ENCODE measurements at regions not wholly inside any gene's neighbourhood (a gene's known extent, or its start where the extent isn't known, plus 50 kb on each side); places are given as distances from the start of the nearest gene placed in this dataset.

DNA sequence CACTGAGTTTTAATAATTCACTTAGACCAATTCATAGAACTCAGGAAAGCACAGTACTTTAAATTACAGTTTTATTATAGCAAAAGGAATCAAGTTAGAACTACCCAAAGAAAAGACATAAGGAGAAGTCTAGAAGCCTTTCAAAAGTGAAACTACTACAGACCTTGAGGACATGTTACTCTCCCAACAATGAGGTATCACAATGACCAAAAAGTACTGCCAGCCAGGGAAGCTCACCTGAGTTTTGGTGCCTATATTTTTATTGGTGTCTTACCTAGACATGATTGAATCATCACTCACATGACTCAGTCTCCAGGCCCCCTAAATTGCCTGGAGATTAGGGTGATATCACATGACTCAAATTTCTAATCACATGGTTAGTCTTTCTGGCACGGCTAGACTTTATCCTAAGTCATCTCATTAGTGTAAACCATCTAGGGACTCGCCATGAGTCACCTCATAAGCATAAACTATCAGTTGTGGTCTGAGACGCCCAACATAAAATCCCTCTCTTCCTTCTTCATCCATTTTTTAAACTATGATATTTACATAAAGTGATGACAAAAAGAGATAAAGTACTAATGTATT lies 372.3 kb downstream of the TMA16 start:
- no peaks in the 10 kb centered on the region for H3K36me3 ChIP-seq (ENCODE audit: insufficient read depth, low read length)
- no peaks in the 10 kb centered on the region for H4K20me1 ChIP-seq (ENCODE audit: insufficient read depth, low read length)
- H3K4me1 ChIP-seq (ENCODE audit: insufficient read depth, low read length, poor library complexity, severe bottlenecking), result no peaks in the 10 kb centered on the region
- no peak for DNase-seq (ENCODE audit: low spot score)
- H3K27ac ChIP-seq (ENCODE audit: low read depth, low read length, poor library complexity, severe bottlenecking), result no peak overlapping the region
- no peak overlapping the region for H3K4me3 ChIP-seq (ENCODE audit: low read depth, low read length, poor library complexity, severe bottlenecking)
- TF ChIP-seq EZH2phosphoT487 (IDR thresholded peaks at IDR 0.05; ENCODE audit: borderline replicate concordance, low read depth, low read length), result no peak
- TF ChIP-seq, protein P1, sequence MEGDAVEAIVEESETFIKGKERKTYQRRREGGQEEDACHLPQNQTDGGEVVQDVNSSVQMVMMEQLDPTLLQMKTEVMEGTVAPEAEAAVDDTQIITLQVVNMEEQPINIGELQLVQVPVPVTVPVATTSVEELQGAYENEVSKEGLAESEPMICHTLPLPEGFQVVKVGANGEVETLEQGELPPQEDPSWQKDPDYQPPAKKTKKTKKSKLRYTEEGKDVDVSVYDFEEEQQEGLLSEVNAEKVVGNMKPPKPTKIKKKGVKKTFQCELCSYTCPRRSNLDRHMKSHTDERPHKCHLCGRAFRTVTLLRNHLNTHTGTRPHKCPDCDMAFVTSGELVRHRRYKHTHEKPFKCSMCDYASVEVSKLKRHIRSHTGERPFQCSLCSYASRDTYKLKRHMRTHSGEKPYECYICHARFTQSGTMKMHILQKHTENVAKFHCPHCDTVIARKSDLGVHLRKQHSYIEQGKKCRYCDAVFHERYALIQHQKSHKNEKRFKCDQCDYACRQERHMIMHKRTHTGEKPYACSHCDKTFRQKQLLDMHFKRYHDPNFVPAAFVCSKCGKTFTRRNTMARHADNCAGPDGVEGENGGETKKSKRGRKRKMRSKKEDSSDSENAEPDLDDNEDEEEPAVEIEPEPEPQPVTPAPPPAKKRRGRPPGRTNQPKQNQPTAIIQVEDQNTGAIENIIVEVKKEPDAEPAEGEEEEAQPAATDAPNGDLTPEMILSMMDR (conservative IDR thresholded peaks at IDR 0.05; ENCODE audit: low read length), result no peak
- no TSS peak for BruUV-seq (replicated peaks)
- intact Hi-C loops (cut with micrococcal nuclease; ENCODE audit: unreplicated experiment), result no loop called here
- H3K9me2 ChIP-seq (ENCODE audit: insufficient read depth, low read length), result no peaks in the 10 kb centered on the region
- CTCF ChIA-PET (ENCODE audit: unreplicated experiment), result no interaction called here
- no peaks in the 10 kb centered on the region for H3K9me3 ChIP-seq (ENCODE audit: low read length)
- H3K4me2 ChIP-seq (ENCODE audit: low read length), result no peak overlapping the region
- POLR2A ChIA-PET, result interaction anchor here (0.5 to 0.7 kb wide), 2 partner anchors 594 to 623 kb away, joined by 3 read pairs; no protein-coding TSS in a partner anchor
- no peaks in the 10 kb centered on the region for H3K79me2 ChIP-seq (ENCODE audit: insufficient read depth, low read depth, low read length)
- no peak overlapping the region for H2AFZ ChIP-seq (ENCODE audit: low read length)

DNA sequence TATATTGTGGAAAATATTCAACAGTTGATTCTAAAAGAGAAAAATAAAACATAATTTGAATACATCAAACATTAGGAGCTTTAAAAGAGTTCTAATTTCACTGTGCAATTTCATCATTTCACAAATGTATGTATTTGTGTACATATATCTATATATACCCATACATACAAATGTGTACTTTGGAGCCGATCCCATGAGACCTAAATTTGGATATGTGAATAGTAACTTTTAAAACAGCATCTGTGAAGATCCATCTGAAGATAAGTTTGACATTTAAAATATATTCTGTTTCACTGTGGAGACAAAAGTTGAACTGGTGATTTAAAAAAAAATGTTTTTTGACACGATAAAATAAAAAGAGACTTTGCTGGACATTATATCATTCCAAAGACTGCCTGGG lies 374.0 kb downstream of the TMA16 start:
- no peaks in the 10 kb centered on the region for H3K9me2 ChIP-seq (ENCODE audit: insufficient read depth, low read length)
- DNase-seq (ENCODE audit: low spot score), result no peak
- intact Hi-C loops (cut with micrococcal nuclease; ENCODE audit: unreplicated experiment), result no loop called here
- H4K20me1 ChIP-seq (ENCODE audit: insufficient read depth, low read length), result no peaks in the 10 kb centered on the region
- BruUV-seq (replicated peaks), result no TSS peak
- no peak overlapping the region for H3K4me2 ChIP-seq (ENCODE audit: low read length)
- H3K4me1 ChIP-seq (ENCODE audit: insufficient read depth, low read length, poor library complexity, severe bottlenecking), result no peaks in the 10 kb centered on the region
- POLR2A ChIA-PET, result no interaction called here
- no peak for TF ChIP-seq EZH2phosphoT487 (IDR thresholded peaks at IDR 0.05; ENCODE audit: borderline replicate concordance, low read depth, low read length)
- TF ChIP-seq, protein P1 (conservative IDR thresholded peaks at IDR 0.05; ENCODE audit: low read length), result no peak
- H3K4me3 ChIP-seq (ENCODE audit: low read depth, low read length, poor library complexity, severe bottlenecking), result no peak overlapping the region
- no peak overlapping the region for H3K27ac ChIP-seq (ENCODE audit: low read depth, low read length, poor library complexity, severe bottlenecking)
- no peaks in the 10 kb centered on the region for H3K9me3 ChIP-seq (ENCODE audit: low read length)
- no peak overlapping the region for H2AFZ ChIP-seq (ENCODE audit: low read length)
- H3K79me2 ChIP-seq (ENCODE audit: insufficient read depth, low read depth, low read length), result no peaks in the 10 kb centered on the region
- no peaks in the 10 kb centered on the region for H3K36me3 ChIP-seq (ENCODE audit: insufficient read depth, low read length)
- CTCF ChIA-PET (ENCODE audit: unreplicated experiment), result no interaction called here

DNA sequence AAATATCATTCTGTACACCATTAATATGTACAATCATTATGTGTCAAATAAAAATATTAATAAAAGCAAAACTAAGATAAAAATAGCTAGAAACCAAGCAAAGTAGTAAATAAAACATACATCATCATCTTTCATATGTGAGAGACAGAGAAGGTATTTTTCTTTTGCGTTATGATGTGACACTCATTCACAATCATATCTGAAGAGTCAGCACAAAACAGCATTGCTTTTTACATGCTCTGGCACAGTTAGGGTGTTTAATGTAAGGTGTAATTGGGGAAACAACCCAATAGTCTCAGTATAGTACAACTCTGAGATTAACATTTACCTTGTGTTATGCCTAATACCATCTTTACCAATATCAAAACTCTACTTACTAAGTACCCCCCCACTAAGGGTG lies 376.6 kb downstream of the TMA16 start:
- Histone ChIP-seq H3K27ac (ENCODE audit: low read depth, low read length, poor library complexity, severe bottlenecking) (no peak overlapping the region), H3K9me2 (ENCODE audit: insufficient read depth, low read length) (no peaks in the 10 kb centered on the region), H2AFZ (ENCODE audit: low read length) (no peak overlapping the region), H3K36me3 (ENCODE audit: insufficient read depth, low read length) (no peaks in the 10 kb centered on the region), H4K20me1 (ENCODE audit: insufficient read depth, low read length) (no peaks in the 10 kb centered on the region), H3K9me3 (ENCODE audit: low read length) (no peaks in the 10 kb centered on the region), H3K79me2 (ENCODE audit: insufficient read depth, low read depth, low read length) (no peaks in the 10 kb centered on the region), H3K4me2 (ENCODE audit: low read length) (no peak overlapping the region), H3K4me3 (ENCODE audit: low read depth, low read length, poor library complexity, severe bottlenecking) (no peak overlapping the region), H3K4me1 (ENCODE audit: insufficient read depth, low read length, poor library complexity, severe bottlenecking) (no peaks in the 10 kb centered on the region)
- intact Hi-C loops (cut with micrococcal nuclease; ENCODE audit: unreplicated experiment), result loop anchor here (10.0 kb wide), 1 partner anchor 796 kb away; no protein-coding TSS in a partner anchor
- ChIA-PET POLR2A (interaction anchor here (0.9 kb wide), 1 partner anchor 17 kb away, joined by 4 read pairs; no protein-coding TSS in a partner anchor), CTCF (ENCODE audit: unreplicated experiment) (no interaction called here)
- BruUV-seq (replicated peaks), result no TSS peak
- DNase-seq (ENCODE audit: low spot score), result no peak
- TF ChIP-seq, protein P1 (conservative IDR thresholded peaks at IDR 0.05; ENCODE audit: low read length), result no peak
- TF ChIP-seq EZH2phosphoT487 (IDR thresholded peaks at IDR 0.05; ENCODE audit: borderline replicate concordance, low read depth, low read length), result no peak

All from OCI-LY7 (cell line).